H1 (cell line): ENCODE measurements at regions not wholly inside any gene's neighbourhood (a gene's known extent, or its start where the extent isn't known, plus 50 kb on each side); places are given as distances from the start of the nearest gene placed in this dataset.

ENCODE experiments used
- ATF2 ChIP-seq: IDR thresholded peaks from 2 replicates; pipeline ENCODE4 v1.6.1; 2012; ENCODE audit warnings: low read length, inconsistent platforms
- ATF3 ChIP-seq: IDR thresholded peaks from 2 replicates; pipeline ENCODE4 v1.6.1; 2011; ENCODE audit warnings: low read depth, mild to moderate bottlenecking, low read length; ENCODE audit not compliant: insufficient read depth
- HDAC6 ChIP-seq: IDR thresholded peaks from one replicate; pipeline ENCODE4 v1.7.1; 2012; ENCODE audit warnings: low read depth, mild to moderate bottlenecking, inconsistent platforms, low read length, moderate library complexity
- JUND ChIP-seq: IDR thresholded peaks from 2 replicates; pipeline ENCODE4 v1.6.1; 2011; ENCODE audit warnings: mild to moderate bottlenecking, improper control_type of control experiment, low read length
- MAFK ChIP-seq: IDR thresholded peaks from 2 replicates; pipeline ENCODE4 v1.6.1; 2012; ENCODE audit warnings: low read depth, mild to moderate bottlenecking, improper control_type of control experiment, low read length
- SIRT6 ChIP-seq: IDR thresholded peaks from one replicate; pipeline ENCODE4 v1.7.1; 2012; ENCODE audit warnings: low read length, inconsistent platforms
- TAF7 ChIP-seq: optimal IDR thresholded peaks from 2 replicates; pipeline ENCODE3; 2011; ENCODE audit warnings: low read depth, mild to moderate bottlenecking, inconsistent platforms, low read length, moderate library complexity, borderline replicate concordance
- TCF12 ChIP-seq: IDR thresholded peaks from 2 replicates; pipeline ENCODE4 v1.6.1; 2011; ENCODE audit warnings: low read depth, mild to moderate bottlenecking, low read length
- ZNF274 ChIP-seq: IDR thresholded peaks from 2 replicates; pipeline ENCODE4 v1.7.0; 2012; ENCODE audit warnings: low read length, borderline replicate concordance; ENCODE audit errors: extremely low read depth

GRCh38 chr12:46900734-46901463 lies 75.1 kb upstream of the SLC38A4 start (continued):
- TF ChIP-seq ATF3: no peak
- no peak for TF ChIP-seq JUND
- TF ChIP-seq ATF2: no peak
- no peak for TF ChIP-seq SIRT6
- TF ChIP-seq HDAC6: no peak
- no peak for TF ChIP-seq ZNF274
- no peak for TF ChIP-seq MAFK
- no peak for TF ChIP-seq TCF12
- no peak for TF ChIP-seq TAF7
